ENCODE measurements at regions not wholly inside any gene's neighbourhood (a gene's known extent, or its start where the extent isn't known, plus 50 kb on each side); places are given as distances from the start of the nearest gene placed in this dataset.

DNA sequence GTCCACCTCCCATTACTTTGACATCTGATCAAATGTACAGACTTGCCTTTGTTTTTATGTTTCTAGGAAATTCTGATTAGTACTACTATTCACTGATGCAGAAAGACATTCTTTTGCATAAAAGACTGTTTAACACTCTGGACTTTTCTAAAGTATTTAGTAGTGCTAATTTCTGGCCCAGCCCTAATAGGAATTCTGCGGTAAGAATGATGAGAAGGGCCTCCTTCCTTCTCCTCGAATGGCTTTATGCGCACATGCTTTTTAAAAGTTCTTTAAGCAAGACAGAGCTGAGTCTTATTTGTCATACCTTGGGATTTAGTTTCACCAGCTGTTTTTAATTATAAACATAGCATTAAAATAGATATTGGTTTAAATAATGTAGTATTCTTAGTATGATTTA is 192.3 kb upstream of the RBMS3 start:
- no peaks in the 10 kb centered on the region for H3K27me3 Mint-ChIP-seq (ENCODE audit: unreplicated experiment)
- no peak overlapping the region for H3K27ac Mint-ChIP-seq (ENCODE audit: unreplicated experiment)
- no peaks in the 10 kb centered on the region for H3K4me1 Mint-ChIP-seq (ENCODE audit: unreplicated experiment)
- no peaks in the 10 kb centered on the region for H3K9me3 Mint-ChIP-seq (ENCODE audit: unreplicated experiment)
- DNase-seq (ENCODE audit: low spot score): no peak
- no peak overlapping the region for H3K4me3 Mint-ChIP-seq (ENCODE audit: unreplicated experiment)
- TF ChIP-seq, protein P1, sequence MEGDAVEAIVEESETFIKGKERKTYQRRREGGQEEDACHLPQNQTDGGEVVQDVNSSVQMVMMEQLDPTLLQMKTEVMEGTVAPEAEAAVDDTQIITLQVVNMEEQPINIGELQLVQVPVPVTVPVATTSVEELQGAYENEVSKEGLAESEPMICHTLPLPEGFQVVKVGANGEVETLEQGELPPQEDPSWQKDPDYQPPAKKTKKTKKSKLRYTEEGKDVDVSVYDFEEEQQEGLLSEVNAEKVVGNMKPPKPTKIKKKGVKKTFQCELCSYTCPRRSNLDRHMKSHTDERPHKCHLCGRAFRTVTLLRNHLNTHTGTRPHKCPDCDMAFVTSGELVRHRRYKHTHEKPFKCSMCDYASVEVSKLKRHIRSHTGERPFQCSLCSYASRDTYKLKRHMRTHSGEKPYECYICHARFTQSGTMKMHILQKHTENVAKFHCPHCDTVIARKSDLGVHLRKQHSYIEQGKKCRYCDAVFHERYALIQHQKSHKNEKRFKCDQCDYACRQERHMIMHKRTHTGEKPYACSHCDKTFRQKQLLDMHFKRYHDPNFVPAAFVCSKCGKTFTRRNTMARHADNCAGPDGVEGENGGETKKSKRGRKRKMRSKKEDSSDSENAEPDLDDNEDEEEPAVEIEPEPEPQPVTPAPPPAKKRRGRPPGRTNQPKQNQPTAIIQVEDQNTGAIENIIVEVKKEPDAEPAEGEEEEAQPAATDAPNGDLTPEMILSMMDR (IDR thresholded peaks at IDR 0.05; ENCODE audit: unreplicated experiment): no peak
- no peaks in the 10 kb centered on the region for H3K36me3 Mint-ChIP-seq (ENCODE audit: low read depth, unreplicated experiment)

DNA sequence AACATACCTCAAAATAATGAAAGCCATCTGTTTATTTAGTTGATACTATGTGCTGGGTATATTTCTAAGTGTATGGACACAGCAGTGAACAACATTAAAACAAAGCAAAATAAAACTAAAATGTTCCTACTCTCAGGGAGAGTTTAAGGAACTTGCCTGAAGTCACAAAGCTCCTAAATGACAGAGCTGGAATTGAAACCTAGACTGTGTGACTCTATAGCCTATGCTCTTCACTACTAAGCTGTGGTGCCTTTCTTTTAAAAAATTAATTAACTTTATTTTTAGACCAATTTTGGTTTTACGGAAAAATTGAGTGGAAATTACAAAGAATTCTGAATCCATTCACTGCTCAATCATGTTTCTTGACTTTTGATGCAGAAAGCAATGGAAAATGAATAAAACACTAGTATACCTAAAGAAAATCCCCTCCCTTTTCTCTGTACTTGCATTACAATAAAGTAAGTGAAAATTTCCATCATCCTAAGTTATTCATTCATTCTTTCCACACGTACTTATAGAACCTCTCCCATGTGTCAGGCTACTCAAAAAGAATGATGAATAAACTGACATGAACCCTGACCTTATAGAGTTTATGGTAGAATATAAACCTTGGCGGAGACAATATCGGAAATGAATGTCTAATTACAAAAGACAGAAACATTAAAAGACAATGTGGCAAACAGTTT is 189.8 kb upstream of the RBMS3 start:
- no peaks in the 10 kb centered on the region for H3K4me1 Mint-ChIP-seq (ENCODE audit: unreplicated experiment)

DNA sequence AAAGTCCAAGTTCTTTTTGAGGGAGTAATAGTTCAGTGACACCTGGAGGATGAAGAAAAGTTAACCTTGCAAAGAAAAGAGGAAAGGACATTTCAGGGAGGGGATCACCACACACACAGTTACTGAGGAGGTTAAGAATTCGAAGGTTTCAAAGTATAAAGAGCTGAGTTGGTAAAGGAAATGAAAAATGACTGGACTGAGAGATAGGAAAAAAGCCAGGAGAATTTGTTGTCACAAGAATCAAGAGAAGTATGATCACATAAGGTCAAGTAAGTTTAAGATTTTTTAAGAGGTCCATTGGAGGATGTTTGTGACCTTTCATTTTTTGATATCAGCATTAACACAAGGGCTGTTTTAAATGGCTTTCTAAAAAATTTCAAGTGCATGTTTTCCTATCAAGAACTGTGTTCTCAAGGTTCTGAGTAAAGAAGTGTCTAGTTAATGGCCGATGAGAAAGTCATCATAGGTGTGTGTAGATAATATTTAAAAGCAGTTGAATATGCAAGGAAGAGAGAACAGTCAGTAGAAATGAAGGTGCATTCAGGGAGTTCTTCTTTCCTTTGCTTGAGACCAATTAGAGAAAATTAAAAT is 189.2 kb upstream of the RBMS3 start:
- Mint-ChIP-seq H3K27me3 (ENCODE audit: unreplicated experiment) (no peaks in the 10 kb centered on the region), H3K4me1 (ENCODE audit: unreplicated experiment) (no peaks in the 10 kb centered on the region), H3K27ac (ENCODE audit: unreplicated experiment) (no peak overlapping the region), H3K36me3 (ENCODE audit: low read depth, unreplicated experiment) (no peaks in the 10 kb centered on the region), H3K4me3 (ENCODE audit: unreplicated experiment) (no peak overlapping the region), H3K9me3 (ENCODE audit: unreplicated experiment) (no peaks in the 10 kb centered on the region)
- no peak for DNase-seq (ENCODE audit: low spot score)
- TF ChIP-seq, protein P1 (IDR thresholded peaks at IDR 0.05; ENCODE audit: unreplicated experiment): no peak

More for the DNA sequence above, 189.8 kb upstream of the RBMS3 start:
- Mint-ChIP-seq H3K27ac (ENCODE audit: unreplicated experiment) (no peak overlapping the region), H3K36me3 (ENCODE audit: low read depth, unreplicated experiment) (no peaks in the 10 kb centered on the region), H3K9me3 (ENCODE audit: unreplicated experiment) (no peaks in the 10 kb centered on the region), H3K27me3 (ENCODE audit: unreplicated experiment) (no peaks in the 10 kb centered on the region), H3K4me3 (ENCODE audit: unreplicated experiment) (no peak overlapping the region)
- TF ChIP-seq, protein P1 (IDR thresholded peaks at IDR 0.05; ENCODE audit: unreplicated experiment): no peak
- no peak for DNase-seq (ENCODE audit: low spot score)

DNA sequence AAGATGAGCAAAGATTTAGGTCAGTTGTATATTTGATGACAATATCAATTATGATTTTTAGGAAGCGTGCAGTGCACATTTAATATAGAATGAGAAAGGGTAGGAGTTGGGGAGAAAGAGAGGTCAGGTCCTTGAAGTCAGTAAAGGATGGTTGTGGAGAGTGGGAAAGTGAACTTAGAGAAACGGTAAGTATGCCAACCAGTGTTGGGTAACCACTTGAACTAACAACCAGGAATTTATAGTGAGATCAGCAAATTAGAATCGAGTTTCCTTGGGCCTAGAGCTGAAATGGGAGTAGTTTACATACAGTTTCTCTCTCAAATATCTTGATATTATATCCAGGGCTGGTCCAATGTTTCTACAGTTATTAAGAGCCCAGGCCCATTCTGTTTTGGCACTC is 188.5 kb upstream of the RBMS3 start:
- Mint-ChIP-seq H3K36me3 (ENCODE audit: low read depth, unreplicated experiment) (no peaks in the 10 kb centered on the region), H3K27ac (ENCODE audit: unreplicated experiment) (no peak overlapping the region), H3K27me3 (ENCODE audit: unreplicated experiment) (no peaks in the 10 kb centered on the region), H3K9me3 (ENCODE audit: unreplicated experiment) (no peaks in the 10 kb centered on the region), H3K4me1 (ENCODE audit: unreplicated experiment) (no peaks in the 10 kb centered on the region), H3K4me3 (ENCODE audit: unreplicated experiment) (no peak overlapping the region)
- TF ChIP-seq, protein P1 (IDR thresholded peaks at IDR 0.05; ENCODE audit: unreplicated experiment): no peak
- no peak for DNase-seq (ENCODE audit: low spot score)

DNA sequence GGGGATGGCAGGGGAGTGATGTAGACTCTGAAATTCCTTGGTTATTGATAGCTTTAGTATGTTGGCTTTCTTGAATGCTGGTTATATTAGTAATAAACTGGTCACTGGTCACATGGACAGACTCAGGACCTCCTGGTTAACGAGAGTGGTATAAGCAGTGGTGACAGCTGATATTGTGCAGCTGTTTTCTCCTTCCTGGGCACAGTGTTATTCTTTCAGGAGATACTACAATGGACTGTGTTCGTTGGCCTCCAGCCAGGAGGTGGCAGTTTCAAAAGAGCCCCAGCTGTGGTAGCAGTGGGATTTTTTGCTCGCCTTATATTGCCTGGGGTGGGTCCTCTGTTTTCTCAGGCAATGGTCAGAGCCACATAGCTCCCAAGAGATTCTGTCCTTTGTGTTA is 181.6 kb upstream of the RBMS3 start:
- Mint-ChIP-seq H3K27ac (ENCODE audit: unreplicated experiment) (no peak overlapping the region), H3K9me3 (ENCODE audit: unreplicated experiment) (no peaks in the 10 kb centered on the region), H3K4me3 (ENCODE audit: unreplicated experiment) (no peak overlapping the region), H3K4me1 (ENCODE audit: unreplicated experiment) (no peaks in the 10 kb centered on the region), H3K27me3 (ENCODE audit: unreplicated experiment) (no peaks in the 10 kb centered on the region), H3K36me3 (ENCODE audit: low read depth, unreplicated experiment) (no peaks in the 10 kb centered on the region)
- TF ChIP-seq, protein P1 (IDR thresholded peaks at IDR 0.05; ENCODE audit: unreplicated experiment): no peak
- no peak for DNase-seq (ENCODE audit: low spot score)
